Stimulated activated CD4-positive, alpha-beta T cell treated with anti-CD3 and anti-CD28 coated beads, Interleukin-15, amount 100 ng/mL, for 48 hours (primary cell): ENCODE measurements at regions not wholly inside any gene's neighbourhood (a gene's known extent, or its start where the extent isn't known, plus 50 kb on each side); places are given as distances from the start of the nearest gene placed in this dataset.
A peak's percentile ranks its signal among the peaks of the same experiment; 100 is the strongest.

Experiments used
- DNase-seq, 2 donors: peaks; one replicate each; pipeline ENCODE4 v3.0.0-alpha.2; 2020; ENCODE audit warnings: low read depth in 2 of 2

DNA sequence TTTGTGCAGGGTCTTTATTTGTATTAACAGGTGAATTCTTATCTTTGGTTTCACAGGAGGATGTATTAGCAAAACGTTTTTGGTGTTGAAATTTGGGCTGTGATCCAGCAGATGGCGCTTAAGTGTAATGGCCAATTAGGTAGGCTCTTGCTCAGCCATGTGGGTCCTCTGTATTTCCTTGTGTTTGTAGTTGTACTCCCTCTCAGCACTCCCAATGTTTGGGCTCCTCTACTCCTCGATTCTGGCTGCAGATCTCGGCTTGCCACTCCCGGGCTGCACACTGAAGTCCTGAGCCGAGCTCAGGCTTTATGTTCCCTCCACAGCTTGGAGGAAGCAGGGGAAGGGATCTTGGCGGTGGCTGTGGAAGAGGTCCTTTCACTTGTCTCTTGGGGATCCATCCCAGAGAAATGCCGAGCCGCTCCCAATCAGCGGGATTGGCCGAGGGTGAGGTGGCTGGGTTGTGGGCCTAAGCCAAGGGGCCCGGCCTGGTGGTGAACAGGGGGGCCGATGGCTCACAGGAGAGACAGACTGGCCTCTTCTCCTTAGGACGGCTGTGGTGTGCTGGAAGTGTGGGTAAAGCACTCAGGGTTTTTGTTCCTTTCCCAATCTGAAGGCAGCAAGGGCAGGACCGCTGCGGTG, 133.7 kb downstream of the AEBP2 start:
- peak; percentile 2 to 8 for DNase-seq

DNA sequence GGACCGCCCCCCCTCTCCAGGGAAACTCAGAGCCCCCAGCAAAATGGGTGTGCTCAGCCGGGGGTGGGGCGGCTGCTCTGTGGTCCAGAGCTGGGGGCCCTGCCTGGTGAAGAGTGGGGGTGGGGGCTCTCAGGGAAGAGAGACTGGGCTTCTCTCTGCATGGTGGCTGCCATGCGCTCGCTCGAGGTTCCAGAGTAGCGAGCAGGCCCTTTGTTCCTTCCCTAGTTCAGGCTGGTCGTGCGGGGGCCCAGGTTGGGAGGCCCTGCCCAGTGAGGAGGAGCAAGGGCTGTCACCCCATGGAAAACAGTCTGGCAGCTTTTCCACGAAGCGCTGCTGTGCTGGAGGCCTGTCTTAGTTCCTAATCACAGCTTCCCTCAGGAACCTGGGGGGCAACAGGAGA, 134.6 kb downstream of the AEBP2 start:
- DNase-seq: no peak

DNA sequence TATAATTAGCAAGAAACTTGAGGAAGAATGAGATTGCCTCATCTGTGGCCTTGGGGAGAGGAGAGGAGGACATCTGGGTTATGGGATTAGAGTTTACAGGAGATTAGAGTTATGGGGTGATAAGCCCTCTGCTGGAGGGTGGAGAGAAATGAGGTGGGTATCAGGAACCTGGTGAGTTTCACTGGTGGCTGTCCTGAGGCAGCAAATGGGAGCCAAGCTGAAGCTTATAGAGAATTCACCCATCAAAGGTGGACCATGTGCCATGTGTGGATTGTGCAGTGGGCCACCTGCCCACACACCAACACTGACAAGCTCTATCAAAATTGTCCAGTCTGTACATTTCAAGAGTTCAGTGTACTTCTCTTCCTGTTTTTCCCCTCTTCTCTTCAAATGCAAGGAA, 135.3 kb downstream of the AEBP2 start:
- no peak for DNase-seq

DNA sequence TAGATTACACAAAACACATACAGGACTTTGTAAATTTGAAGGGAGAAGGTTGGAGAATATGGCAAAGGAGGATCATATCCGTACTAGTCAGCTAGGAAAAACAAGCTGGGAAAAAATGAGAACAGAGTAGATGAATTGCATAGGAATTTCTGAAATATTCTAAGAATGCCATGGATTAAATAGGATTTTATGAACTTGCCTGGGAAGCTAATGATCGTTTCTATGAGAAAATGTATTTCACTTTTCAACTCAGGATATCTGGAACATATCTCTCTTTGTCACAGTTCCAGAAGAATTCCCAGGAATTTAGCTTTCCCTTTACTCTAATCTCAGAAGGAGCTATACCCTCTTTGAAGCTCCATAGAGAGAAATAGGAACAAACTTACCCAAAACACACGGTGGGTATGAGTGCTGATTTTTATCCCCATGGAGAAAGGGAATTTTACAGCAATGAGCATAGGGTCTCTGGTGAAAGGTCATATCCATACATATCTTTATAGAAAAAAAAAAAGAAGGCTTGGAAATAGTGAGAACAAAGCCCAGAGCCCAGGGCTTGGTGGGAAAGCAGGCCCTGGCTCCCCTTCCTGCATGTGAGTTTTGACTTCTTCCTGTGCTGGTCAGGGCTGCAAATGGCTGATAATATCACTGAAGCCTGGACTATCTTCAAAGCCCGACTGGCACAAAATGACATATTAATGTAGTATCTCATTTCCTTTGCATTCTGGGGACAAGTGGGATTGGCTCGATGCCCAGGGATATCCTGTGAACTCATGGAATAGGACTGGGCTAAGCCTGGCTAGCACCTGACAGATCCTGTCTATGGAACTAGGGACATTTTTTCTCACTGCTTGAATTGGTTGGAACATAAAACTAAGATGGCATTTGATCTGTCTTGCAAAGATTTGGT, 136.3 kb downstream of the AEBP2 start:
- no peak for DNase-seq

- no peak for DNase-seq
Observed at GRCh38 chr12:19576506-19577280, 137.4 kb downstream of the AEBP2 start.

- no peak for DNase-seq
Observed at GRCh38 chr12:19577281-19577530, 137.9 kb downstream of the AEBP2 start.

- DNase-seq: no peak
Observed at GRCh38 chr12:19584732-19585131, 145.4 kb downstream of the AEBP2 start.

GRCh38 chr12:19588951-19589350, 149.7 kb downstream of the AEBP2 start:
- no peak for DNase-seq

- no peak for DNase-seq
Observed at GRCh38 chr12:19591951-19592350, 152.7 kb downstream of the AEBP2 start.

DNA sequence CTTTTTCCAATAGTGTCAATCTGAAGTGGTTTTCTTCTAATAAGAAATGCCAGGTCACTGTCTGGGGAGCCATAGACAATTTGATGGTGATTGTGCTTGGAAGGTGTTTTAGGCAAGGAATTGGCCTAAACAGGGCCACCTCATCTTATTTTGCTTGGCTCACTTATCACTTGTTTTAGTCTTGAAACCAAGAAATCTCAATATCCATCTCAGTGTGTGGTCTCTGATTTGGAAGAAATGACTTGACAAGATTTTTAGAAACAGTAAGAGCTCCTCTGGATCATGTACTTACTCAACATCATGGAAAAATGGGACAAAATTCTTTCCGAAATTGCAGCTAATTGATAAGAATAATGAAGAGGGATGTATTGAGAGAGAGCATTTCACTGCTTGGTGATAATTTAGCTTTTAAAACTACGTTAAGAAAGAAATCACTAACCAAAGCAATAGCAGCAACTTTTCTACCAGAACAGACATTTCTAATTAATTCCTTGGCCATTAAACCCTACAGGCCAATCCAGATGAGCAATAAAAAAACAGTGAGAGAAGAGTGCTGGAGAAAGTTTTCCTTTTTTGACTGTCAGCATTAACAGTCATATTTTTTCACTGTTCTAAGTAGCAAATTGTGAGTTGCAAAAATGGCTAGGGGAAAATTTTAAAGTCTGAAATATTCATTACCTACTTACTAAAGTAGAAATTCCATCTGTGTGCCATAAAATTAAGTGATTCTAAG, 157.3 kb downstream of the AEBP2 start:
- DNase-seq: no peak

- no peak for DNase-seq
Observed at GRCh38 chr12:19597167-19598026, 158.1 kb downstream of the AEBP2 start.

GRCh38 chr12:19605720-19606119, 166.4 kb downstream of the AEBP2 start:
- DNase-seq: no peak

GRCh38 chr12:19608039-19608438, 168.7 kb downstream of the AEBP2 start:
- DNase-seq: no peak

GRCh38 chr12:19613051-19613535, 173.8 kb downstream of the AEBP2 start:
- DNase-seq: no peak

DNA sequence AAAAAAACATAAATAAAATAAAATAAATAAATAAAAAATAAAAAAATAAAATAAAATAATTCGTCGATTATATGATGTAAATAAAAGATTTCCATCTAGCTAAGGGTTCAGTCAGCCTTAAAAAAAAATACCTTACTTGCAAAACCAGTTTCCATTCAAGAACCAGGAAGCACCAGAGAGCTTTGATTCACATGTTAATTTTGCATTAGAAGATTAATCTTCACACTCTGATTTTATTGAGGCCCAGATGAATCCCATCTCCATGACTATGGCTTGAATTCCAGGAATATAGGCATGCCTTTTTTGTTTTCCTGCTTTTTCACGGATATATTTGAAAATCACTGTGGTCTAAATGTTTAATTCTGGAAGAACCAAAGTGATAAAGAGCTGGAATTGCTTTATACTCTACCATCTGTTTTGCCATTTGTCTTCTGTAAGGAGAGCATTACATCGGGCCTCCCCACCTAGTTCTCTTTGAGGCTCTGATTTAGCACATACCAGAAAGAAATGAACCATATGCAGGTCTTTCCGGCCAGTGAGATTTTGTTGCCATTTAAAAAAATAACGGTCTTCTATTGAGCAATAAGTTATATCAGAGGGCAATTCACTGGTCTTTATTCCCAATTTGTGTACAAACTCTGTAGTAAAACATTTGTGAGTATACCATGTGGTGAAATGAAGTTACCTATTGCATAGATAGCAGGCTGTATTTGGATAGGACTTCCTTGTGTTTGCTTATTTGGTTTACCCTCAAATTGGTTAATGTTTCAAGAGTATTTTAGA, 175.5 kb downstream of the AEBP2 start:
- DNase-seq: no peak

- no peak for DNase-seq
Observed at GRCh38 chr12:19615384-19615725, 176.1 kb downstream of the AEBP2 start.

DNA sequence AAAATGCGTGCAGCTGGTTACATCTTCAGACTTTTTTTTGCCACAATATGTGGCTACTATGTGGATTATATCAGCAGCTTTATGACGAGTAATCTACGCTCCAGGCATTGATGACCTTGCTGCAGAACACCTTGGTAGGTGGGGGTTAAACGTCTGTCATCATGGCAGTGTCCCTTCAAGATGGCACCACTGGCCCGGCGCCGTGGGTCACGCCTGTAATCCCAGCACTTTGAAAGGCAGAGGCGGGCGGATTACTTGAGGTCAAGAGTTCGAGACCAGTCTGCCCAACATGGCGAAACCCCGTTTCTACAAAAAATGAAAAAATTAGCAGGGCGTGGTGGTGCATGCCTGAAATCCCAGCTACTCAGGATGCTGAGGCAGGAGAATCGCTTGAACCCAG, 177.5 kb downstream of the AEBP2 start:
- no peak for DNase-seq

- DNase-seq: no peak
Observed at GRCh38 chr12:19620222-19620621, 180.9 kb downstream of the AEBP2 start.

DNA sequence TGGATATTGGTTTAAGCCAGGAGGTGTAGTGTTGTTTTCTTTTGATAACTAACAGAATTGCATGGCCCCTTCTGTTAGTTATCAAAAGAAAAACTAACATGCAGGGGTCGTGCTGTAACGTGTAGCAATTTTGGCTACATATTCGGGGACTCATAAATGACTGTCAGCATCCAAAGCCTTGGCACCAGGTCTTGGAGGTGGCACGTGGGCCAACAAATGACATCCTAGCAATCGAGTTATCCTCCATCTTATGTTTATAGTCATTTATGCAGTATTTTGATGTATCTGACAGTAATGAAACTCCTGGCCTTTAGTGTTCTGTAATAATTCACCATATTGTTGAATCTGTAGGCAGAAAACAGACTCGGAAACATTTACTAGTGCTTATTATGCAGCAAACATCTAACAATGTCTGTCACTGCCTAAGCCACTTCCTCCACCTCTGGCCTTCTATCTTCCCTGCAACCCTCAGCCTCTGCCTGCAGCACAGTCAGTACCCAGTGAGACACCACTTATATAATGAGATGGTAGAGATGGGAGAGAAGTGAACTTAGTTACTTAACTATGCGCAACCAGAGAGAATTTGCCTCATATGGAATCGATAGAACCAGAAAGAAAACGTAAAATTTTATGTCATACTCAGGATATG, 184.6 kb downstream of the AEBP2 start:
- no peak for DNase-seq

- no peak for DNase-seq
Observed at GRCh38 chr12:19624491-19624890, 185.2 kb downstream of the AEBP2 start.
